HCT116 (cell line): ENCODE measurements at regions not wholly inside any gene's neighbourhood (a gene's known extent, or its start where the extent isn't known, plus 50 kb on each side); places are given as distances from the start of the nearest gene placed in this dataset.

Experiments
- ATAC-seq: fragments of 200-7000 bp; cut with Tn5 transposase; 2 replicates; pipeline ENCODE4 v1.9.1; 2020; ENCODE audit warnings: mild to moderate bottlenecking, moderate library complexity
- BruUV-seq: library from RNA; stranded (reverse); fragments of 400-500 nt; replicated peaks from 2 replicates; lab custom pipeline; 2021; lab: Mats Ljungman, UMichigan
- CTCF ChIA-PET: fragments of 300-600 bp; sonication (Branson Sonifier 250); formaldehyde crosslinking; loops from one replicate; lab custom pipeline; 2021; ENCODE audit warnings: antibody characterized with exemption; lab: Charles Lee
- POLR2A ChIA-PET: fragments of 300-600, 350-600 bp; sonication (Branson Sonifier 250); formaldehyde crosslinking; loops from one replicate; lab custom pipeline; 2021; ENCODE audit warnings: antibody characterized with exemption; lab: Charles Lee
- RAD21 ChIA-PET, 2 experiments: fragments of 300-600 bp; sonication (Branson Sonifier 250); formaldehyde crosslinking; loops; one replicate each; lab custom pipeline; 2023; ENCODE audit warnings: low total read pairs in 2 of 2; ENCODE audit not compliant: uncharacterized antibody in 2 of 2, unreplicated experiment in 2 of 2, low non-redundant PET in 1 of 2; lab: Charles Lee
- DNase-seq: peaks from one replicate; pipeline ENCODE4 v3.0.0-alpha.2; 2010; ENCODE audit warnings: low read depth, low spot score
- H2AFZ ChIP-seq: fragments of 200-600 bp; shearing (Covaris generic), sonication (generic); 2 replicates; pipeline ENCODE4 v1.6.1; 2017; ENCODE audit warnings: low read depth, mixed run types, mixed read lengths, antibody characterized with exemption, low read length; ENCODE audit not compliant: poor library complexity, severe bottlenecking
- H3K27ac ChIP-seq: 2 replicates; pipeline ENCODE4 v1.5.1; 2012; ENCODE audit warnings: low read depth, low read length
- H3K27me3 ChIP-seq: fragments of 200-600 bp; sonication (generic); 2 replicates; pipeline ENCODE4 v1.6.1; 2016; ENCODE audit warnings: mixed run types, low read length, mixed read lengths; ENCODE audit not compliant: insufficient read depth
- H3K36me3 ChIP-seq, 2 experiments: fragments of 200-500 bp in 1 of 2; fragments of 200-600 bp in 1 of 2; sonication (Bioruptor generic) in 1 of 2; sonication (generic) in 1 of 2; 2 replicates each; pipeline versions ENCODE4 v1.5.1 to v1.6.1; 2014 to 2016; ENCODE audit warnings: low read length in 2 of 2, inconsistent platforms in 1 of 2, mixed read lengths in 1 of 2, mixed run types in 1 of 2; ENCODE audit not compliant: insufficient read depth in 2 of 2, control insufficient read depth in 1 of 2
- H3K4me1 ChIP-seq, 2 experiments: fragments of 200-600 bp in 1 of 2; sonication (generic) in 1 of 2; 2 replicates each; pipeline versions ENCODE4 v1.5.1 to v1.6.1; 2012 to 2017; ENCODE audit warnings: low read length in 2 of 2, inconsistent platforms in 1 of 2, mild to moderate bottlenecking in 1 of 2, mixed read lengths in 1 of 2, mixed run types in 1 of 2, moderate library complexity in 1 of 2; ENCODE audit not compliant: insufficient read depth in 2 of 2, control insufficient read depth in 1 of 2
- H3K4me2 ChIP-seq: fragments of 200-600 bp; sonication (generic); 2 replicates; pipeline ENCODE4 v1.6.1; 2017; ENCODE audit warnings: mixed run types, low read length, mixed read lengths
- H3K4me3 ChIP-seq, 2 experiments: fragments of 200-600 bp in 1 of 2; sonication (generic) in 1 of 2; replicated peaks in 1 of 2; 2 replicates each; pipeline ENCODE4 v1.5.1; 2011 to 2016; ENCODE audit warnings: low read length in 2 of 2, control low read depth in 1 of 2, low read depth in 1 of 2, mild to moderate bottlenecking in 1 of 2, mixed read lengths in 1 of 2, mixed run types in 1 of 2
- H3K79me2 ChIP-seq: fragments of 200-600 bp; sonication (generic); 2 replicates; pipeline ENCODE4 v1.6.1; 2017; ENCODE audit warnings: mild to moderate bottlenecking, mixed run types, low read length, moderate library complexity, mixed read lengths; ENCODE audit not compliant: insufficient read depth
- H3K9ac ChIP-seq: fragments of 200-600 bp; sonication (generic); 2 replicates; pipeline ENCODE4 v1.6.1; 2016; ENCODE audit warnings: low read length, mixed read lengths
- H3K9me2 ChIP-seq: fragments of 200-600 bp; sonication (generic), shearing (Covaris generic); 2 replicates; pipeline ENCODE4 v1.6.1; 2017; ENCODE audit warnings: mixed run types, mild to moderate bottlenecking, moderate library complexity; ENCODE audit not compliant: insufficient read depth
- H3K9me3 ChIP-seq, 2 experiments: fragments of 200-500 bp in 1 of 2; fragments of 200-600 bp in 1 of 2; sonication (Bioruptor generic) in 1 of 2; sonication (generic) in 1 of 2; 2 replicates each; pipeline ENCODE4 v1.6.1; 2014 to 2017; ENCODE audit warnings: low read length in 2 of 2, mixed read lengths in 2 of 2, inconsistent platforms in 1 of 2, low read depth in 1 of 2, mild to moderate bottlenecking in 1 of 2, mixed run types in 1 of 2, moderate library complexity in 1 of 2; ENCODE audit not compliant: control insufficient read depth in 1 of 2, insufficient read depth in 1 of 2
- H4K20me1 ChIP-seq: fragments of 200-600 bp; sonication (generic), shearing (Covaris generic); 2 replicates; pipeline ENCODE4 v1.6.1; 2017; ENCODE audit warnings: mixed run types, mild to moderate bottlenecking, moderate library complexity; ENCODE audit not compliant: insufficient read depth
- CBX3 ChIP-seq: IDR thresholded peaks from 2 replicates; pipeline ENCODE4 v1.6.1; 2012; ENCODE audit warnings: low read depth
- CEBPB ChIP-seq: IDR thresholded peaks from 2 replicates; pipeline ENCODE4 v1.6.1; 2012; ENCODE audit warnings: low read depth
- EGR1 ChIP-seq: IDR thresholded peaks from 2 replicates; pipeline ENCODE4 v1.6.1; 2012; ENCODE audit warnings: low read depth
- ELF1 ChIP-seq: IDR thresholded peaks from 2 replicates; pipeline ENCODE4 v1.6.1; 2012; ENCODE audit warnings: low read depth, borderline replicate concordance
- EZH2 ChIP-seq: fragments of 200-600 bp; sonication (generic); IDR thresholded peaks from 2 replicates; pipeline ENCODE4 v1.6.1; 2017; ENCODE audit warnings: antibody characterized with exemption, mixed run types
- EZH2phosphoT487 ChIP-seq: fragments of 200-600 bp; IDR thresholded peaks from 2 replicates; pipeline ENCODE4 v1.6.1; 2018; ENCODE audit warnings: antibody characterized with exemption, borderline replicate concordance
- FOSL1 ChIP-seq: IDR thresholded peaks from 2 replicates; pipeline ENCODE4 v1.6.1; 2012; ENCODE audit warnings: low read depth
- JUND ChIP-seq: IDR thresholded peaks from 2 replicates; pipeline ENCODE4 v1.6.1; 2012
- POLR2A ChIP-seq: IDR thresholded peaks from 2 replicates; pipeline ENCODE4 v1.7.0; 2011; ENCODE audit warnings: borderline replicate concordance; ENCODE audit not compliant: insufficient read depth, insufficient read length; ENCODE audit errors: extremely low read depth
- POLR2AphosphoS5 ChIP-seq: IDR thresholded peaks from 2 replicates; pipeline ENCODE4 v1.6.1; 2011; ENCODE audit warnings: mild to moderate bottlenecking, low read depth, low read length, moderate library complexity
- SP1 ChIP-seq: IDR thresholded peaks from 2 replicates; pipeline ENCODE4 v1.6.1; 2012; ENCODE audit warnings: low read depth
- ZFX ChIP-seq: fragments of 450-650 bp; IDR thresholded peaks from 2 replicates; pipeline ENCODE4 v1.6.1; 2017
- intact Hi-C: fragments of 100-400 bp; cut with micrococcal nuclease; formaldehyde crosslinking; loops from 2 replicates; pipeline ENCODE4 v1.10.0; 2022
- TF ChIP-seq, protein P1 (sequence below): IDR thresholded peaks from 2 replicates; pipeline ENCODE4 v1.6.1; 2012
- TF ChIP-seq, protein P2 (sequence below): IDR thresholded peaks from 2 replicates; pipeline ENCODE4 v1.6.1; 2012
- TF ChIP-seq, protein P3 (sequence below), 3 experiments: fragments of 200-600 bp in 1 of 3; sonication (generic) in 1 of 3; IDR thresholded peaks in 2 of 3; conservative IDR thresholded peaks in 1 of 3; 2 replicates each; pipeline ENCODE4 v1.5.1; 2012 to 2017; ENCODE audit warnings: low read depth in 2 of 3, low read length in 2 of 3, antibody characterized with exemption in 1 of 3, borderline replicate concordance in 1 of 3, control low read depth in 1 of 3, mild to moderate bottlenecking in 1 of 3, mixed read lengths in 1 of 3, mixed run types in 1 of 3, moderate library complexity in 1 of 3; ENCODE audit not compliant: insufficient read depth in 1 of 3

DNA sequence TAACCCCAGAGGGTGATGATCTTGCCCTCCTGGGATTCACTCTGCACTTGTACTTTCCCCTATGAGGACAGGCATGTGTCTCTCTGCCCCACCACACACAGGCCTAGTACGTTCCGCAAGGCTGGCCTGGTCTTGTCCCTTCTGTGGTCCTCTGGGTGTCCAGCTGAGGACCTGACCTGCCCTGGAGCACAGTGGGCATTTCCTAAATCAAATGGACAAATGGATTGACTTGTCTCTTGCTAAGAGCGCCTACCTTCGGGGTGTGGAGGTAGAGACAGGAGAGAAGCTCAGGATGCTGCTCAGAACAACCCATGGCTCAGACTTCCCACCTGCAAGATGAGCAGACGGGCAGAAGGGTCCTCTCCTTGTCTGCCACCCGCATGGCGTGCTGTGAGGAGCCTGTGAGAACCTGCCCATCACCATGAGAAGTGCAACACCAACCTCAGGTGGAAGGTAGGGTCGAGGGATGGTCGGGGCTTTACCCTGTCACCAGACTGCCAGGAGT lies 133.6 kb downstream of the MYCN start:
- Histone ChIP-seq H3K4me2 (no peak overlapping the region), H3K27ac (no peak overlapping the region), H3K4me3 (no peak overlapping the region), H3K9me3 (no peaks in the 10 kb centered on the region), H3K79me2 (no peaks in the 10 kb centered on the region), H3K4me1 (no peaks in the 10 kb centered on the region), H3K36me3 (no peaks in the 10 kb centered on the region), H3K27me3 (no peaks in the 10 kb centered on the region), H3K9me2 (no peaks in the 10 kb centered on the region), H3K9ac (no peak overlapping the region), H4K20me1 (no peaks in the 10 kb centered on the region), H2AFZ (no peak overlapping the region)
- ChIA-PET CTCF (no interaction called here), RAD21 (no interaction called here), POLR2A (no interaction called here)
- ATAC-seq: no peak
- BruUV-seq: no TSS peak
- TF ChIP-seq CEBPB (no peak), ZFX (no peak), EZH2 (no peak), FOSL1 (no peak), EZH2phosphoT487 (no peak), POLR2AphosphoS5 (no peak), EGR1 (no peak), SP1 (no peak), ELF1 (no peak), POLR2A (no peak), CBX3 (no peak), JUND (no peak)
- TF ChIP-seq, protein P1, sequence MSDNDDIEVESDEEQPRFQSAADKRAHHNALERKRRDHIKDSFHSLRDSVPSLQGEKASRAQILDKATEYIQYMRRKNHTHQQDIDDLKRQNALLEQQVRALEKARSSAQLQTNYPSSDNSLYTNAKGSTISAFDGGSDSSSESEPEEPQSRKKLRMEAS: no peak
- TF ChIP-seq, protein P2, sequence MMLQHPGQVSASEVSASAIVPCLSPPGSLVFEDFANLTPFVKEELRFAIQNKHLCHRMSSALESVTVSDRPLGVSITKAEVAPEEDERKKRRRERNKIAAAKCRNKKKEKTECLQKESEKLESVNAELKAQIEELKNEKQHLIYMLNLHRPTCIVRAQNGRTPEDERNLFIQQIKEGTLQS: no peak
- TF ChIP-seq, protein P3, sequence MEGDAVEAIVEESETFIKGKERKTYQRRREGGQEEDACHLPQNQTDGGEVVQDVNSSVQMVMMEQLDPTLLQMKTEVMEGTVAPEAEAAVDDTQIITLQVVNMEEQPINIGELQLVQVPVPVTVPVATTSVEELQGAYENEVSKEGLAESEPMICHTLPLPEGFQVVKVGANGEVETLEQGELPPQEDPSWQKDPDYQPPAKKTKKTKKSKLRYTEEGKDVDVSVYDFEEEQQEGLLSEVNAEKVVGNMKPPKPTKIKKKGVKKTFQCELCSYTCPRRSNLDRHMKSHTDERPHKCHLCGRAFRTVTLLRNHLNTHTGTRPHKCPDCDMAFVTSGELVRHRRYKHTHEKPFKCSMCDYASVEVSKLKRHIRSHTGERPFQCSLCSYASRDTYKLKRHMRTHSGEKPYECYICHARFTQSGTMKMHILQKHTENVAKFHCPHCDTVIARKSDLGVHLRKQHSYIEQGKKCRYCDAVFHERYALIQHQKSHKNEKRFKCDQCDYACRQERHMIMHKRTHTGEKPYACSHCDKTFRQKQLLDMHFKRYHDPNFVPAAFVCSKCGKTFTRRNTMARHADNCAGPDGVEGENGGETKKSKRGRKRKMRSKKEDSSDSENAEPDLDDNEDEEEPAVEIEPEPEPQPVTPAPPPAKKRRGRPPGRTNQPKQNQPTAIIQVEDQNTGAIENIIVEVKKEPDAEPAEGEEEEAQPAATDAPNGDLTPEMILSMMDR (IDR thresholded peaks at IDR 0.05 in 2 of 3, conservative IDR thresholded peaks at IDR 0.05 in 1 of 3; ENCODE audit: borderline replicate concordance in 1 of 3, insufficient read depth in 1 of 3, low read depth in 2 of 3, low read length in 2 of 3): no peak
- no peak for DNase-seq
- intact Hi-C loops: no loop called here
